DMS53 (cell line): ENCODE measurements at regions not wholly inside any gene's neighbourhood (a gene's known extent, or its start where the extent isn't known, plus 50 kb on each side); places are given as distances from the start of the nearest gene placed in this dataset.
A peak's percentile ranks its signal among the peaks of the same experiment; 100 is the strongest.
"Not testable (repeated sequence)": the region's sequence is repeated elsewhere in the genome, so short reads cannot be mapped to it uniquely, and the experiment has no call there.

Experiments used
- DNase-seq: peaks from one replicate; lab custom pipeline; 2025; lab: John Stamatoyannopoulos, UW

GRCh38 chr13:108077284-108077683, 138.1 kb downstream of the LIG4 start:
- peak; percentile 0 for DNase-seq

- peak; percentile 2 for DNase-seq
Observed at GRCh38 chr13:108074429-108074828, 140.9 kb downstream of the LIG4 start.

GRCh38 chr13:108070925-108071324, 144.4 kb downstream of the LIG4 start:
- no peak for DNase-seq

- DNase-seq, result no peak
Observed at GRCh38 chr13:108070491-108070890, 144.8 kb downstream of the LIG4 start.

GRCh38 chr13:108069521-108070210, 145.7 kb downstream of the LIG4 start:
- peak; percentile 1 for DNase-seq

GRCh38 chr13:108064372-108064771, 151.0 kb downstream of the LIG4 start:
- DNase-seq, result not testable (repeated sequence)

GRCh38 chr13:108060111-108060510, 155.2 kb downstream of the LIG4 start:
- no peak for DNase-seq

GRCh38 chr13:108056278-108056677, 159.1 kb downstream of the LIG4 start:
- DNase-seq, result no peak

- no peak for DNase-seq
Observed at GRCh38 chr13:108049211-108049610, 166.1 kb downstream of the LIG4 start.

GRCh38 chr13:108044954-108045353, 170.4 kb downstream of the LIG4 start:
- peak; percentile 1 for DNase-seq

- DNase-seq, result not testable (repeated sequence)
Observed at GRCh38 chr13:108042866-108043265, 172.5 kb downstream of the LIG4 start.

GRCh38 chr13:108037348-108037747, 178.0 kb downstream of the LIG4 start:
- no peak for DNase-seq

GRCh38 chr13:108036411-108036932, 178.9 kb downstream of the LIG4 start:
- DNase-seq, result no peak

GRCh38 chr13:108034909-108035410, 180.4 kb downstream of the LIG4 start:
- no peak for DNase-seq

GRCh38 chr13:108033800-108034707, 181.3 kb downstream of the LIG4 start:
- DNase-seq, result peak; percentile 16

- no peak for DNase-seq
Observed at GRCh38 chr13:108031865-108032264, 183.5 kb downstream of the LIG4 start.

- no peak for DNase-seq
Observed at GRCh38 chr13:108030769-108031168, 184.6 kb downstream of the LIG4 start.

- no peak for DNase-seq
Observed at GRCh38 chr13:108026680-108027410, 188.5 kb downstream of the LIG4 start.

GRCh38 chr13:108020027-108020426, 195.3 kb downstream of the LIG4 start:
- peak; percentile 38 for DNase-seq

GRCh38 chr13:108018371-108018870, 196.9 kb downstream of the LIG4 start:
- DNase-seq, result no peak

GRCh38 chr13:108006619-108007018, 208.7 kb downstream of the LIG4 start:
- no peak for DNase-seq

GRCh38 chr13:108005231-108005630, 210.1 kb downstream of the LIG4 start:
- no peak for DNase-seq
